ENCODE measurements at regions not wholly inside any gene's neighbourhood (a gene's known extent, or its start where the extent isn't known, plus 50 kb on each side); places are given as distances from the start of the nearest gene placed in this dataset.

DNA sequence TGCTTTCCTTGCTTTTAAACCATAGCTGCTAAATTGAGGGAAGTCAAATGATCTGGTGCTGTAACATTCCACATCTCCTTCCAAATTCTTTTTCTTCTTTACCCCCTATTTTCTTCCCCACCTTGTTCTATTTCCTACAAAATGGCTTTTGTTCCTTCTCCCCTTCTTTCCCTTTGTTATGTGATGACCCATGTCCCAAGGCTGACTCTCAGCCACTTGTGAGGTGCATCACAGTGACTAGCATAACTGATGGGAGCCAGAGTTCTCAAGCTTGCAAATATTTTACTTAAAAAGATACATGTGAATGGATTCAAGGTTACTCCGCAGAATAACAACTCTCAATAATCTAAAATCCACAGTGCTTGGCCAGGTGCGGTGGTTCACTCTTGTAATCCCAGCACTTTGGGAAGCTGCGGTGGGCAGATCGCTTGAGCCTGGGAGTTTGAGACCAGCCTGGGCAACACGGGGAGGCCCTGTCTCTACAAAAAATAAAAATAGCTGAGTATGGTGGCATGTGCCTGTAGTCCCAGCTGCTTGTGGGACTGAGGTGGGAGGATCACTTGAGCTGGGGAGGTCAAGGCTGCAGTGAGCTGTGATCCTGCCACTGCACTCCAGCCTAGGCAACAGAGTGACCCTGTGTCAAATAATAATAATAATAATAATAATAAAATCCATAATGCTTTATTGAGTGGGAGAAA, 100.1 kb upstream of the CERS6 start:
- TF ChIP-seq, protein P1, sequence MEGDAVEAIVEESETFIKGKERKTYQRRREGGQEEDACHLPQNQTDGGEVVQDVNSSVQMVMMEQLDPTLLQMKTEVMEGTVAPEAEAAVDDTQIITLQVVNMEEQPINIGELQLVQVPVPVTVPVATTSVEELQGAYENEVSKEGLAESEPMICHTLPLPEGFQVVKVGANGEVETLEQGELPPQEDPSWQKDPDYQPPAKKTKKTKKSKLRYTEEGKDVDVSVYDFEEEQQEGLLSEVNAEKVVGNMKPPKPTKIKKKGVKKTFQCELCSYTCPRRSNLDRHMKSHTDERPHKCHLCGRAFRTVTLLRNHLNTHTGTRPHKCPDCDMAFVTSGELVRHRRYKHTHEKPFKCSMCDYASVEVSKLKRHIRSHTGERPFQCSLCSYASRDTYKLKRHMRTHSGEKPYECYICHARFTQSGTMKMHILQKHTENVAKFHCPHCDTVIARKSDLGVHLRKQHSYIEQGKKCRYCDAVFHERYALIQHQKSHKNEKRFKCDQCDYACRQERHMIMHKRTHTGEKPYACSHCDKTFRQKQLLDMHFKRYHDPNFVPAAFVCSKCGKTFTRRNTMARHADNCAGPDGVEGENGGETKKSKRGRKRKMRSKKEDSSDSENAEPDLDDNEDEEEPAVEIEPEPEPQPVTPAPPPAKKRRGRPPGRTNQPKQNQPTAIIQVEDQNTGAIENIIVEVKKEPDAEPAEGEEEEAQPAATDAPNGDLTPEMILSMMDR (IDR thresholded peaks at IDR 0.05; ENCODE audit: control insufficient read depth, extremely low read depth, insufficient read depth) = no peak
- no peak overlapping the region for H3K4me3 ChIP-seq (ENCODE audit: low read depth, low read length)
- DNase-seq (ENCODE audit: low read depth) = no peak

DNA sequence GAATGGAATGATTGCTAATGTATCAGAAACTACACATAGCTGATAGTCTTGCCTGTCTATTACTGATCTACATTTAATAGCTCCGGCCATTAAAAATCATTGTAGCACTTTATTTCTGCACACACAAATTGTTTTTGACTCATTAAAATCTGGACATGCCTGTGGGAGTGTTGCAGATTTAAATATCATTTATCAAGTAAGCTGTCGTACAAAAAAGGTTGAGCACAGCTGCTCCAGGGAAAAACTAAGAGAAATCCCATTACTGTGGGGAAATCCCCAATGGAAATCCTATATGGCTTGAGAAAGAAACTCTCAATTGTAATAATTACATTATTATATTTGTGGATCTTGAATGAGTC, 99.6 kb upstream of the CERS6 start:
- no peak for DNase-seq (ENCODE audit: low read depth)
- H3K4me3 ChIP-seq (ENCODE audit: low read depth, low read length) = no peak overlapping the region
- TF ChIP-seq, protein P1 (IDR thresholded peaks at IDR 0.05; ENCODE audit: control insufficient read depth, extremely low read depth, insufficient read depth) = no peak

DNA sequence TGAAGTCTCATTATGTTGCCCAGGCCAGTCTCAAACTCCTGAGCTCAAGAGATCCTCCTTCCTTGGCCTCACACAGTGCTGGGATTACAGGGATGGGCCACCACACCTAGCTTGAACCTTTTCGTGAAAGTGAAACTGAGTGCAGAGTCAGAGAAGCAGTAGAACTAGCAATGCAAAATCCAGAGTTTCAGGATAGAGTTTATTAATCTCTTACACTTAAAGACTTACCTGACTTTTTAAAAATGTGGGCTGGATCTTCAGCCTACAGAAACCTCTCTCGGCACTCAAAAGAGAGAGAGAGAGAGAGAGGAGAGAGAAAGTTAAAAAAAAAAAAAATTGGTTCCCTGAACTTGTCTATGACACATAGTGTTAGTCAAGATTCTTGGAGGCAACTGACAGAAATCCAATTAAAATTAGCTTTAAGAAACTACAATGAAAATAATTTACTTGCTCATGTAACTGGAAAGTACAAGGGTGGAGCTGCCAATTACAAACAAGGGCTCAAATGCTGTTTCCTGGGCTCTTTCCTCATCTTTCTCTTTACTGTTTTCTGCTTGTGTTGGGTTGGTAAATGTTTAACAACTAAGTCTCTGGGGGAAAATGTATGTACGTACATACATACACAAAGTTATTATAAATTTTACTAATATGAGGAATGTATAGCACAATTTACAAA, 98.1 kb upstream of the CERS6 start:
- H3K4me3 ChIP-seq (ENCODE audit: low read depth, low read length) = no peak overlapping the region
- DNase-seq (ENCODE audit: low read depth) = no peak
- TF ChIP-seq, protein P1 (IDR thresholded peaks at IDR 0.05; ENCODE audit: control insufficient read depth, extremely low read depth, insufficient read depth) = no peak

DNA sequence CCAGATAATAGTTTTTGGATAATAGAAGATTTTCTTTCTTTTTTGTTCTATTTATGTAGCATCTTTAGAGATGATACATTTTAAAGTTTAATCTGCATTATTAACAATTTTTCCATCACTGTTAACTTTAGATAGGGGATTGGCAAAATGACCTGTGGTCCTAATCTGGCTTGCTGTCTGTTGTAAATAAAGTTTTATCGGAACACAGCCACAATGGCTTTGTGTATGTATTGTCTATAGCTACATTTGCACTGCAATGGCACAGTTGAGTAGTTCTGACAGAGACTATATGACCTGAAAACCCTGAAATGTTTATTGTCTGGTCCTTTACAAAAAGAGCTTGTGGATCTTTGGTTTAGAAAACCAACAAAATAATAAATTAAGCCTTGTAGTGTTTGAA, 97.0 kb upstream of the CERS6 start:
- TF ChIP-seq, protein P1 (IDR thresholded peaks at IDR 0.05; ENCODE audit: control insufficient read depth, extremely low read depth, insufficient read depth) = no peak
- DNase-seq (ENCODE audit: low read depth) = no peak
- no peak overlapping the region for H3K4me3 ChIP-seq (ENCODE audit: low read depth, low read length)

DNA sequence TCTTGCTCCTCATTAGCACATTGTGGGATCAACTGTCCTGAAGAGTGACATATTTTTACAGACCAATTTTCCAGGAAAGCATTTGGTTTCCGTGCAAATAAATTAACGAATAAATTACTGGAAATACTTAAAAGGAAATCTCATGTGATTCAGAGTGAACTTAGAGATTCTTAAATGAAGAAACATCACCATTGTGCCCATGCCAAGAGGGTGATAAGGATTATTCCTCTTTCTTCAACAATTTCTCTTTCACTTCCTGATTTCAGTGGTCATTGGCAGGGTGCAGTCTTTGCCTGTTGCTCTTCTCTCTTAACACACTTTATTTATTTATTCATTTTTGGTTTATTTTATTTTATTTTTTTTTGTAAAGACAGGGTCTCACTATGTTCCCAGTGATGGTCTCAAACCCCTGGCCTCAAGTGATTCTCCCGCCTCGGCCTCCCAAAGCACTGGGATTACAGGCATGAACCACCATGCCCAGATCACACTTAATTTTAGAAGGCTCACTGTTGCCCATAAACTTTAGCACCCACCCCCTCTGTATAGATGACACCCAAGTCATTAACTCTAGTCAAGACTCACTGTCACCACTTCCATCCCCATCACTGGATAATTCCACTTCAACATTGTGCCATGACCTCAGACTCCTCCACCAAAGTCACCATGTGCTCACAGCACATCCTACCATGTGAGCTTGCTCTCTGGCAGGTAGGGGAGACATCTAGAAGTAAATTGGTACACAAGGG, 92.6 kb upstream of the CERS6 start:
- DNase-seq (ENCODE audit: low read depth) = no peak
- H3K4me3 ChIP-seq (ENCODE audit: low read depth, low read length) = no peak overlapping the region
- TF ChIP-seq, protein P1 (IDR thresholded peaks at IDR 0.05; ENCODE audit: control insufficient read depth, extremely low read depth, insufficient read depth) = no peak

DNA sequence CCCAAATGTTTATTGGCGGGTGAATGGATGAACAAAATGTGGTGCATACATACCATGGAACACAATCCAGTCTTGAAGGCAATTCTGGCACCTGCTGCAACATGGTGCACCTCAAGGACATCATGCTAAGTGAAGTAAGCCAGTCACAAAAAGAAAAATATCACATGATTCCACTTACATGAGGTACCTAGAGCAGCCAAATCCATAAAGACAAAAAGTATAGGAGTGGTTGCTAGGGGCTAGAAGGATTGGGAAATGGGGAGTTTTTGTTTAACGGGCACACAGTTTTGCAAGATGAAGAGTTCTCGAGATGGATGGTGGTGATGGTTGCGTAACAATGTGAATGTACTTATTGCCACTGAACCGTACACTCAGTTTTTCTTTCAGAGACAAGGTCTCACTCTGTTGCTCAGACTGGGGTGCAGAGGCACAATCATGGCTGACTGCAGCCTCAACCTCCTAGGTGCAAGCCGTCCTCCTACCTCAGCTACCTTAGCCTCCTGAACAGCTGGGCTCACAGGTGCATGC, 90.9 kb upstream of the CERS6 start:
- TF ChIP-seq, protein P1 (IDR thresholded peaks at IDR 0.05; ENCODE audit: control insufficient read depth, extremely low read depth, insufficient read depth) = no peak
- DNase-seq (ENCODE audit: low read depth) = no peak
- H3K4me3 ChIP-seq (ENCODE audit: low read depth, low read length) = no peak overlapping the region

Data from LNCaP clone FGC (cell line).